Transverse colon (tissue), 4 donors: ENCODE measurements at regions not wholly inside any gene's neighbourhood (a gene's known extent, or its start where the extent isn't known, plus 50 kb on each side); places are given as distances from the start of the nearest gene placed in this dataset.

Experiments
- DNase-seq: peaks from one replicate; pipeline ENCODE4 v3.0.0-alpha.2; 2019
- H3K27ac ChIP-seq, 4 donors: fragments of 200-600 bp; sonication (generic); 2 replicates each; pipeline ENCODE4 v1.5.1; 2016 to 2018; ENCODE audit warnings: inconsistent platforms in 4 of 4
- H3K27me3 ChIP-seq: fragments of 200-600 bp; sonication (generic); 2 replicates; pipeline ENCODE4 v1.5.1; 2017; ENCODE audit warnings: inconsistent platforms
- H3K36me3 ChIP-seq, 4 donors: fragments of 200-600 bp; sonication (generic); 2 replicates each; pipeline ENCODE4 v1.5.1; 2017 to 2019; ENCODE audit warnings: inconsistent platforms in 4 of 4
- H3K4me1 ChIP-seq, 4 donors: fragments of 200-600 bp; sonication (generic); 2 replicates each; pipeline ENCODE4 v1.5.1; 2017 to 2020; ENCODE audit warnings: inconsistent platforms in 4 of 4
- H3K4me3 ChIP-seq, 4 donors: fragments of 200-600 bp; sonication (generic); 1 replicate in 1 of 4; 2 replicates in 3 of 4; pipeline versions ENCODE4 v1.5.1 to v1.6.1; 2017 to 2019; ENCODE audit warnings: inconsistent platforms in 4 of 4
- H3K9me3 ChIP-seq, 2 donors: fragments of 200-600 bp; sonication (generic); 2 replicates each; pipeline ENCODE4 v1.5.1; 2017 to 2019; ENCODE audit warnings: inconsistent platforms in 2 of 2
- CTCF ChIP-seq, 5 experiments: fragments of 200-600 bp in 3 of 5; fragments of 450-650 bp in 2 of 5; sonication (generic) in 3 of 5; IDR thresholded peaks; 1 replicate in 2 of 5; 2 replicates in 3 of 5; pipeline ENCODE4 v1.5.1; 2016 to 2017; ENCODE audit warnings: antibody characterized with exemption in 5 of 5, inconsistent platforms in 3 of 5, mild to moderate bottlenecking in 2 of 5, moderate library complexity in 1 of 5
- EP300 ChIP-seq: sonication (generic); formaldehyde crosslinking; IDR thresholded peaks from one replicate; pipeline ENCODE4 v1.6.1; 2017; ENCODE audit warnings: antibody characterized with exemption, low read depth
- POLR2A ChIP-seq: fragments of 450-650 bp; IDR thresholded peaks from one replicate; pipeline ENCODE4 v1.6.1; 2016; ENCODE audit warnings: antibody characterized with exemption, mild to moderate bottlenecking, moderate library complexity
- POLR2AphosphoS5 ChIP-seq, 3 donors: sonication (generic); formaldehyde crosslinking; IDR thresholded peaks; one replicate each; pipeline ENCODE4 v1.6.1; 2016; ENCODE audit warnings: antibody characterized with exemption in 3 of 3
- WGBS, 2 donors: methylation state at CpG; one replicate each; pipeline ENCODE4 v1.1.5; 2018; ENCODE audit warnings: low coverage in 1 of 2; 5-methylcytosine and 5-hydroxymethylcytosine counted together
- in situ Hi-C, 4 donors: fragments of 200-750 bp; cut with MboI; loops; one replicate each; pipeline versions ENCODE4 v1.15.0 to v1.15.1; 2017; ENCODE audit warnings: low sequenced_read_pairs in 3 of 4, low pct_ligation_motif_present in 1 of 4, low pct_unique_long_range_greater_than_20kb in 1 of 4
- intact Hi-C: fragments of 100-400 bp; cut with DNase I; formaldehyde crosslinking; loops from one replicate; pipeline ENCODE4 v1.15.1; 2023; ENCODE audit warnings: low total_unique reads

GRCh38 chr12:88951860-88952561, 371.7 kb upstream of the KITLG start:
- Histone ChIP-seq H3K36me3 (no peaks in the 10 kb centered on the region), H3K4me1 (peaks cover 0 to 16% (median 8%) of the 10 kb centered on the region in 4 donors), H3K4me3 (no peak overlapping the region), H3K27me3 (no peaks in the 10 kb centered on the region), H3K9me3 (no peaks in the 10 kb centered on the region), H3K27ac (no peak overlapping the region)
- in situ Hi-C loops = no loop called here
- DNase-seq = no peak
- WGBS, 2 donors = 38% methylated on average over 2 of the region's 2 CpGs; no CpG with 5 or more reads in 1 of the 2 donors
- intact Hi-C loops = no loop called here
- TF ChIP-seq CTCF (IDR thresholded peaks at IDR 0.05) (no peak), POLR2AphosphoS5 (IDR thresholded peaks at IDR 0.05) (no peak), POLR2A (no peak), EP300 (no peak)

GRCh38 chr12:88951177-88951576, 370.9 kb upstream of the KITLG start:
- intact Hi-C loops (no loop called here), in situ Hi-C loops (no loop called here)
- WGBS, 2 donors = 37 to 63% methylated on average over 2 of the region's 2 CpGs

GRCh38 chr12:88947486-88948043, 367.3 kb upstream of the KITLG start:
- no peaks in the 10 kb centered on the region for H3K9me3 ChIP-seq
- in situ Hi-C loops (no loop called here), intact Hi-C loops (no loop called here)
- no peaks in the 10 kb centered on the region for H3K27me3 ChIP-seq
- DNase-seq = no peak
- H3K4me3 ChIP-seq = no peak overlapping the region
- peaks cover 0 to 22% (median 11%) of the 10 kb centered on the region in 4 donors for H3K4me1 ChIP-seq
- TF ChIP-seq CTCF (IDR thresholded peaks at IDR 0.05) (no peak), EP300 (no peak), POLR2A (no peak), POLR2AphosphoS5 (IDR thresholded peaks at IDR 0.05) (no peak)
- H3K36me3 ChIP-seq = no peaks in the 10 kb centered on the region
- 76 to 79% methylated on average over 3 of the region's 3 CpGs for WGBS, 2 donors
- no peak overlapping the region for H3K27ac ChIP-seq

More at GRCh38 chr12:88951177-88951576, 370.9 kb upstream of the KITLG start:
- peaks cover 0 to 21% (median 13%) of the 10 kb centered on the region in 4 donors for H3K4me1 ChIP-seq
- no peaks in the 10 kb centered on the region for H3K9me3 ChIP-seq
- no peak for DNase-seq
- H3K27ac ChIP-seq = no peak overlapping the region
- H3K27me3 ChIP-seq = no peaks in the 10 kb centered on the region
- TF ChIP-seq CTCF (IDR thresholded peaks at IDR 0.05) (no peak), POLR2A (no peak), POLR2AphosphoS5 (IDR thresholded peaks at IDR 0.05) (no peak), EP300 (no peak)
- no peak overlapping the region for H3K4me3 ChIP-seq
- H3K36me3 ChIP-seq = no peaks in the 10 kb centered on the region

- Histone ChIP-seq H3K27ac (peak overlapping the region in 3 of 4 donors; percentile 8 to 26 (median 9)), H3K27me3 (no peaks in the 10 kb centered on the region), H3K4me3 (no peak overlapping the region), H3K36me3 (no peaks in the 10 kb centered on the region), H3K9me3 (no peaks in the 10 kb centered on the region), H3K4me1 (peaks cover 0 to 11% (median 5%) of the 10 kb centered on the region in 4 donors)
- DNase-seq = no peak
- intact Hi-C loops (no loop called here), in situ Hi-C loops (no loop called here)
- TF ChIP-seq POLR2AphosphoS5 (IDR thresholded peaks at IDR 0.05) = no peak
- TF ChIP-seq CTCF (IDR thresholded peaks at IDR 0.05) = peak in 1 of 5 experiments; percentile 6
- TF ChIP-seq EP300 = no peak
- WGBS, 2 donors = 47 to 52% methylated on average over 5 of the region's 5 CpGs
These were observed 366.2 kb upstream of the KITLG start for GRCh38 chr12:88946372-88946997.
